DMS114 treated with DMSO at 0.1 percent for 48 hours (cell line): ENCODE measurements at regions not wholly inside any gene's neighbourhood (a gene's known extent, or its start where the extent isn't known, plus 50 kb on each side); places are given as distances from the start of the nearest gene placed in this dataset.
"Not testable (repeated sequence)": the region's sequence is repeated elsewhere in the genome, so short reads cannot be mapped to it uniquely, and the experiment has no call there.

Experiments used
- DNase-seq: peaks from one replicate; lab custom pipeline; 2025; ENCODE audit not compliant: unreplicated experiment; lab: John Stamatoyannopoulos, UW

DNA sequence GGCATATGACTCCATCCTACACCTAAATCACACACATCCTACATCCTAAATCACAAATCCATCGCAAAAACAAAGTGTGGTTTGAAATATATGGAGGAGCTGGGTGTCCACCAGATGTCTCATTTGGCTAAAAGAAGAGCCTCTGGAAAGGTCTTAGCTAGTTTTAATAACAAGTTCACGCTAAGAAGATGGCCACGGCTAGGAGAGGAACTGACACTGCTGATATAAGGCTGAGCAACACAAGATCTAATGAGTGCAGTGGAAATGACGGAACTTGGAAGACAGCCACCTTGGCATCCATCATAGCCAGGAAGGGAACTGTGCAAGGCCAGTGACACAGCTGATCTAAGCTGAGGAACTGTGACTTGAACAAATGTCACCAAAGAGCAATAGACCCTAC, 60.0 kb upstream of the AGAP1 start:
- peak; percentile 11 for DNase-seq

- DNase-seq, result no peak
These were observed 53.7 kb upstream of the AGAP1 start for GRCh38 chr2:235439959-235440662.

- not testable (repeated sequence) for DNase-seq
These were observed 50.3 kb upstream of the AGAP1 start for GRCh38 chr2:235443580-235443979.
